ENCODE measurements at regions not wholly inside any gene's neighbourhood (a gene's known extent, or its start where the extent isn't known, plus 50 kb on each side); places are given as distances from the start of the nearest gene placed in this dataset.

DNA sequence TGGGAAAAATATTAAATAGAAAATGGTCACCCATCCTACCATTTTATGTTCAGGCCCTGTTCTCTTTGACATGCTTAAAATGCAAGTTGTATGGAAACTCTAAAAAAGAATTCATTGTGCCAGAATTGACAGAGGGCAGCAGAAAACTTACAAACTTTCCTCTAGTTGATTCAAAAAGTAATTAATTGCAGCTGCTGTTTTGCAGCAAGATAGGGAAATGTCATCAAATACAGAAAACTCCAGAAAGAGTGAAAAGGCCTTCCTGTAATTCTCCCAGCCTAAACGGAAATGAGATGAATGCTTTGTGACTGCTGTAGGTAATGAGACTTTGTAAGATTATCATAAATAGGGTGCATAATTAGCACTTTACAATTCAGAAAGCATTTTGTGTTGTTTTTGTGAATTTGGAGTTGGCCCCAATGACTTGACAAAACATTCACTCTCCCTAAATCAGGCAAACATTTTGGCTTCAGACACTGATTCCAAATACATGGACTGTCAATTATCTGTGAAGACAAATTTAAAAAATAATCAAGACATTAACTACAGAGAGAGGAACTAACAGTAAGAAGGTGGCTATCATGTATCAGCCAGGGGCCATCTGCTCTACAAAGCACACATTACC lies 861.8 kb downstream of the SQOR start:
- TF ChIP-seq, protein P1, sequence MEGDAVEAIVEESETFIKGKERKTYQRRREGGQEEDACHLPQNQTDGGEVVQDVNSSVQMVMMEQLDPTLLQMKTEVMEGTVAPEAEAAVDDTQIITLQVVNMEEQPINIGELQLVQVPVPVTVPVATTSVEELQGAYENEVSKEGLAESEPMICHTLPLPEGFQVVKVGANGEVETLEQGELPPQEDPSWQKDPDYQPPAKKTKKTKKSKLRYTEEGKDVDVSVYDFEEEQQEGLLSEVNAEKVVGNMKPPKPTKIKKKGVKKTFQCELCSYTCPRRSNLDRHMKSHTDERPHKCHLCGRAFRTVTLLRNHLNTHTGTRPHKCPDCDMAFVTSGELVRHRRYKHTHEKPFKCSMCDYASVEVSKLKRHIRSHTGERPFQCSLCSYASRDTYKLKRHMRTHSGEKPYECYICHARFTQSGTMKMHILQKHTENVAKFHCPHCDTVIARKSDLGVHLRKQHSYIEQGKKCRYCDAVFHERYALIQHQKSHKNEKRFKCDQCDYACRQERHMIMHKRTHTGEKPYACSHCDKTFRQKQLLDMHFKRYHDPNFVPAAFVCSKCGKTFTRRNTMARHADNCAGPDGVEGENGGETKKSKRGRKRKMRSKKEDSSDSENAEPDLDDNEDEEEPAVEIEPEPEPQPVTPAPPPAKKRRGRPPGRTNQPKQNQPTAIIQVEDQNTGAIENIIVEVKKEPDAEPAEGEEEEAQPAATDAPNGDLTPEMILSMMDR (IDR thresholded peaks at IDR 0.05): no peak
- TF ChIP-seq HOXB5 (CRISPR knock-in tag; IDR thresholded peaks at IDR 0.05) (no peak), POLR2A (IDR thresholded peaks at IDR 0.05; ENCODE audit: low read length) (no peak), RFX5 (IDR thresholded peaks at IDR 0.05) (no peak)

Data from A549 (cell line).